ENCODE measurements at regions not wholly inside any gene's neighbourhood (a gene's known extent, or its start where the extent isn't known, plus 50 kb on each side); places are given as distances from the start of the nearest gene placed in this dataset.

GRCh38 chr4:18201885-18202284 is 180.3 kb upstream of the LCORL start:
- TF ChIP-seq CTCF (IDR thresholded peaks at IDR 0.05; ENCODE audit: low read depth, low read length, poor library complexity, severe bottlenecking), result no peak
- no peak for TF ChIP-seq EZH2phosphoT487 (IDR thresholded peaks at IDR 0.05; ENCODE audit: borderline replicate concordance, low read length)

Data from DOHH2 (cell line).